Activated T-helper 9 cell treated with anti-CD3 and anti-CD28 coated beads, Interleukin-2, amount 50 U/mL, for 16 hours (primary cell): ENCODE measurements at regions not wholly inside any gene's neighbourhood (a gene's known extent, or its start where the extent isn't known, plus 50 kb on each side); places are given as distances from the start of the nearest gene placed in this dataset.
"Not testable (repeated sequence)": the region's sequence is repeated elsewhere in the genome, so short reads cannot be mapped to it uniquely, and the experiment has no call there.

Source experiments
- DNase-seq: peaks from one replicate; pipeline ENCODE4 v3.0.0-alpha.2; 2020; ENCODE audit warnings: low read depth

DNA sequence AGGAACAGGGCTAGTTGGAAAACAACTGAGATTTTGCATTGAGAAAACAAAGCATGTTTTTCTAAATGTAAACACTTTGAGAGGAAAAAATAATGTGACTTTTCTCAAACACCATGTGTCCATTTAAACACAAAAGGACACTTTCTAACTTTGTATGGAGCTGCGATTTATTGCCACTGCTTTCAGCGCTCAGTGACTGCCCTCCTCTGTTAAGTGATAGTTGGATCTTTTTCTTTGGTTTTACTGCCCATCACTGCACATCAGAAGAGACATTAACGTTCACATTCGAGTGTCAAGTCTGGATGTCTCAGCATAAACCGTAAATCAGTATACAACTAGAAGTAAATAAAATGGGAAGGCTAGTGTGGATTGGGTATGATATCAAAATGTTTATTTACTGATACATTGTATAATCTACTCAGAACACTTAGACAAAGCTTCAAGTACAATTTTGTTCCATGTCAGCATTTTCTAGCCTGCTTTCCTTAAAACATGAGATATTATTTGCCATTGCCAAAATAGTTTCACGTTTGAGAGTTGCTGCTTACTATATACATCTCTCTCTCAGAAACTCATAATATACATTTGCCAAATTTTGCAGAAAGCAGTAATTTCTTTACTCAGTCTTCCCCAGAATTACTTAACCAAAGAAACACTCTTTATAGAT is 237.6 kb downstream of the IKZF2 start:
- DNase-seq, result no peak

GRCh38 chr2:212912445-212913103 is 238.8 kb downstream of the IKZF2 start:
- DNase-seq, result no peak

DNA sequence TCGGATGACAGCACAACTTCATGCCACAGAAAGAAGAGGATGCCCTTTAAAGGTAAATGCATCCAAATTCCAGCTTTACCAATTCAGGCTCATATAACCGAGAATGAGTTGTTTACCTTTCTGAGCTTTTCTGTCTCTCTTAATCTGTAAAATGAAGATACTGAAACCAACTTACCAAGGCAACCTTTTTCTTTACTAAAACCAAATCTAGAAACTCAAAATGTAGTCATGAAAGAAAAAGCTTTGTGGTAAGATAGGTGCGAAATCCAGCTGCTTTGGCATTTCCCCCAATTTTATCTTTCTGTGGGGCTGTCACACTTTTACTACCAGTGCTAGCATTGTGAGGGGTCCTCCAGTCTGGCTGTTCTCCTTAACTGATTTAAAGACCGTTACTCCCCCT is 240.4 kb downstream of the IKZF2 start:
- DNase-seq, result no peak

GRCh38 chr2:212908682-212909435 is 242.6 kb downstream of the IKZF2 start:
- no peak for DNase-seq

- DNase-seq, result no peak
Observed at GRCh38 chr2:212908031-212908430, 243.4 kb downstream of the IKZF2 start.

- DNase-seq, result no peak
Observed at GRCh38 chr2:212906620-212907019, 244.8 kb downstream of the IKZF2 start.

DNA sequence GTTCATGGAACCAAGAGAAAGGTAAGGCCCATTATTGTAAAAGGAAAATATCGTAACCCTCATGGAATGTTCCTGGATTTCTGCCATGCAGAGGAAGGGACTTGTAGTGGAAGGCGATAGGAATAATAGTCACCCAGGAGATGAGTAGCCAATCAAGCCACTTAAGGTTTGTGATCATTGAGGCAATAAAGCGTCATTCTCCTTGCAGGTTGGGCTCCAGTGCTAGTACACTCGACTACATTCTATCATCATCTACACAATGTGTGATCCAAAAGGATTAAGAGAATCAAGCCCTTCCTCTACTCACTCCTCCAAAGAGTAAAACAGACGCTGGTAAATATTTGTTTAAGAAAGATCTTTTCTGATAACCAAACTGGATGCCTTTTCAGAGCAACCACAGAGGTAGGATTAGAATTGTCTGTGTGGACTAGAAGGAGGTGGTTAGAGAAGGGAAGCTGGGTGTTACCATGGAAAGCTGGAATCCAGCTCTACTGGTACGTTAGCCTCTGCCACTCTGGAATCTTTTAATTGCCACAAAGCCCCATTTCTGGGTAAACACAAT is 245.7 kb downstream of the IKZF2 start:
- no peak for DNase-seq

- no peak for DNase-seq
Observed at GRCh38 chr2:212904646-212905045, 246.8 kb downstream of the IKZF2 start.

GRCh38 chr2:212903413-212903812 is 248.0 kb downstream of the IKZF2 start:
- no peak for DNase-seq

GRCh38 chr2:212902421-212902820 is 249.0 kb downstream of the IKZF2 start:
- no peak for DNase-seq

DNA sequence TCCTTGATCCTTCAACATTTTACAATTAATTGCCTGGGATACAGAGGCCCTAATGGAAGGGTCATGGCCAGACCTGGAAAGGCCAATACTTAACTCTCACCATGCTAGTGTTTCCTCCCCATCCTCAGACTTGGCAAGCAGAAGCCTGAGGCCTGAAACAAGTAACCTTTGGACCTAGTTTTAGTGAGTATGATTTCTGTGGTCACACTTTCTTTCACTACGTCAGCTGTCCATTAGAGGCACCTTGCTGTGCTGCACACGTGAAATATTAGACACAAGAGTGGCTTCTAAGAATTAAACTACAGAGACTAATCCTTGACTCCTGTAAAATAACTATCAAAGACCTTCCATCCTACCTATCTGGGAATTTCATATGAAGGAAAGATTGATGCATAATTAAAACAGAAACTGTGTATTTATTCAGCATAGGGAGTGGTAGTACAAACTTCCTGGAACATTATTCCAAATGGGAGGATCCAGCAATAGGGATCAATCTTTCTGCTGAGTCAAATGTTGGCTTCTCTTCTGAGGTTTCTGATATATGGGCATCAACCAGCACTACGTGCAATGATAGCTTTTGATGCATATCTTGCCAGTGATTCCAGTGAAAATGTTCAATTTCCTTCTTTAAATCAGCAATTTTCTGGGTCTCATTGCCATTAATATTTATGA is 249.7 kb downstream of the IKZF2 start:
- DNase-seq, result no peak

DNA sequence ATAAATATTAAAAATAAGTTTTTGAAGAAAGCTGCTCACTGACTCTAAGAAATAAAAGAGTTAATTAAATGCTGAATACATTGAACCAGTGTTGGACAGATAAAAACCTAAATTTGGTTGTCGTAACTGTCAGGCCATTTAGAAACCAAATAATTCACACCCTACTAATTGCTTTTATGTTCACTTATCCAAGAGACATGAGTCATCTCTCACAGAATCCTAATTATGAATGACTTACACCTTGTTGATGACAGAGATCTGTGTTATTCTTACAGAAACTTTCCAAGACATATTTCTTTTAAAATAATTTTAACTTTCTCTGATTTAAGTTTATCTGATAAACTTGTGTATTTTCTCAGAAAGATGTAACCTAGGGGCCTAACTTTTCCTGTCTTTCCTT is 250.7 kb downstream of the IKZF2 start:
- DNase-seq, result no peak

DNA sequence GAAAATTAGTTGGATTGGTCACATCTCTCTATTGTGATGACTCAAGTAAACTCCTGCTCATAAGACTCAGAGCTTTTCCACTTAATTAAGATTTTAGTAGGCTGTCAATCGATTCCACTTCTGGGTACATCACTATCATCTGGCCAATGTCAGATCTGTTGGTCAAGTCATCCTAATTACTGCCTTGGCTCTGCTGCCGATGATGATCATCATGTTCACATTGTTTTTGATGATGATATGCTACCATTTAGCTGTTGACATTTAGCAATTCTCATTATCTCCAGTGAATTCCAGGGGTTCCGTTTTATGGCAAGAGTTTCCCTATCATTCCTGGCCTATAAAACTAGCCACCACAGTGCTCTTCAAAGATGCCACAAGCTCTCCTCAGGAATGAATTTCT is 253.4 kb downstream of the IKZF2 start:
- DNase-seq, result no peak

DNA sequence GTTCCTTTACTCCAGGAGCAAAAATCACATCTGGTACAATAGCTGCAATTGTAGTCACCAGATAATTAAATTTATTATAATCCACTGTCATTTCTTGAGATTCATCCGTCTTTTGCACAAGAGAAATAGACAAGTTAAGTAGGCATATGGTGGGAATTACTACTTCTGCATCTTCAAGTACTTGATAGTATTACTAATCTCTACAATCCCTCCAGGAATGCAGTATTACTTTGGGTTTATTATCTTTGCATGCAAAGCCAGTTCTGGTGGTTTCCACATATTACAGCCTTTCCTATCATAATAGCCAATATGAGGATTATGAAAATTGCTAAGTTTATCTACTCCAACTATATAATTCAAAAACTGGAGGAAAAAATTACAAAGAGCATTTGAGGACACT is 254.1 kb downstream of the IKZF2 start:
- DNase-seq, result no peak

GRCh38 chr2:212894026-212894425 is 257.4 kb downstream of the IKZF2 start:
- DNase-seq, result no peak

- no peak for DNase-seq
Observed at GRCh38 chr2:212893216-212893615, 258.2 kb downstream of the IKZF2 start.

- DNase-seq, result no peak
Observed at GRCh38 chr2:212892193-212892592, 259.2 kb downstream of the IKZF2 start.

- no peak for DNase-seq
Observed at GRCh38 chr2:212891580-212891979, 259.8 kb downstream of the IKZF2 start.

DNA sequence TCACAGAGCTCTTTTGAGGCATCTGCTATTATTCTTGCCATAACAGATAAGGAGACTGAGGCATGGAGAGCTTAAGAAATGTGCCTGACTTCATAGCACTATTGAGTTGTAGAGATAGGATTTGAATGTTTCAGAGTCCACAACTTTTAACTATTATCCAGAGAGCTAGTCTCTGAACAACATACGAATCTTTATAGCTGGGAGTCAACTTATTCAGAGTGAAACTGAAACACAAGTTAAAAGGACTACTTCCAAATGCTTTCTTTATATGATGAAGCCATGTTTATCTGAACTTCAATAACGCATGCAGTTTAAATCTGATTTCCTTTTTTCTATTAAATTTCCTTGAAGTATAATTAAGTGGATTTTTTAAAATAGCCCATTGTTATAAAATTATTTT is 268.8 kb downstream of the IKZF2 start:
- DNase-seq, result no peak

- not testable (repeated sequence) for DNase-seq
Observed at GRCh38 chr2:212876556-212876955, 274.9 kb downstream of the IKZF2 start.

DNA sequence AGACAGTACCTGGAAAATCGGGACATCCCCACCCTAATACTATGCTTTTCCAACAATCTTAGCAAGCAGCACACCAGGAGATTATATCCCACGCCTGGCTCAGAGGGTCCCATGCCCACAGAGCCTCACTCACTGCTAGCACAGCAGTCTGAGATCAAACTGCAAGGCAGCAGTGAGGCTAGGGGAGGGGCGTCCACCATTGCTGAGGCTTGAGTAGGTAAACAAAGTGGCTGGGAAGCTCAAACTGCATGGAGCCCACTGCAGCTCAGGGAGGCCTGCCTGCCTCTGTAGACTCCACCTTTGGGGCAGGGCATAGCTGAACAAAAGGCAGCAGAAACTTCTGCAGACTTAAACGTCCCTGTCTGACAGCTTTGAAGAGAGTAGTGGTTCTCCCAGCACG is 275.5 kb downstream of the IKZF2 start:
- DNase-seq, result not testable (repeated sequence)

DNA sequence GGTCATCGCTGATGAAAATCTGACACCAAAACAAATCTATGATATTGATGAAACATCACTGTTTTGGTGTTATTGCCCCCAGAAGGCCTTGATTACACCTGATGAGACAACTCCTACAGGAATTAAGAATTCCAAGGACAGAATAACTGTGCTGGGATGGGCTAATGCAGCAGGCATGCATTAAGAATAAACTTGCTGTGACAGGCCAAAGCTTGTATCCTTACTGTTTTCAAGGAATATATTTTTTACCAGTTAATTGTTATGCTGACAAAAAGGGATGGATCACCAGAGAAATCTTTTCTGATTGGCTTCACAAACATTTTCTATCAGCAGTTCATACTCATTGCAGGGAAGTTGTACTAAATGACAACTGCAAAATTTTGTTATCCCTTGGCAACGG is 278.2 kb downstream of the IKZF2 start:
- DNase-seq, result no peak
